Mammary epithelial cell (primary cell): ENCODE measurements at regions not wholly inside any gene's neighbourhood (a gene's known extent, or its start where the extent isn't known, plus 50 kb on each side); places are given as distances from the start of the nearest gene placed in this dataset.

Source experiments
- CTCF ChIP-seq, 2 donors: IDR thresholded peaks in 1 of 2; conservative IDR thresholded peaks in 1 of 2; 2 replicates each; pipeline ENCODE4 v1.5.1; 2011 to 2012; ENCODE audit warnings: inconsistent platforms in 2 of 2, low read length in 2 of 2, mild to moderate bottlenecking in 2 of 2, control low read depth in 1 of 2, low read depth in 1 of 2; ENCODE audit not compliant: insufficient read depth in 1 of 2; ENCODE audit errors: extremely low read depth in 1 of 2
- EZH2 ChIP-seq: IDR thresholded peaks from 2 replicates; pipeline ENCODE4 v1.6.1; 2012; ENCODE audit warnings: low read length, inconsistent platforms, borderline replicate concordance

GRCh38 chr15:39273717-39274411 is 307.0 kb upstream of the THBS1 start:
- TF ChIP-seq CTCF (conservative IDR thresholded peaks at IDR 0.05 in 1 of 2, IDR thresholded peaks at IDR 0.05 in 1 of 2; ENCODE audit: extremely low read depth in 1 of 2, insufficient read depth in 1 of 2, low read depth in 1 of 2, low read length in 2 of 2), result no peak
- no peak for TF ChIP-seq EZH2
